BLaER1 (cell line): ENCODE measurements at regions not wholly inside any gene's neighbourhood (a gene's known extent, or its start where the extent isn't known, plus 50 kb on each side); places are given as distances from the start of the nearest gene placed in this dataset.

ENCODE experiments used
- H3K27ac ChIP-seq: shearing (Covaris generic); formaldehyde crosslinking; 2 replicates; pipeline ENCODE4 v1.8.1; 2022
- H3K27me3 ChIP-seq: shearing (Covaris generic); formaldehyde crosslinking; 2 replicates; pipeline ENCODE4 v1.8.1; 2022
- H3K36me3 ChIP-seq: shearing (Covaris generic); formaldehyde crosslinking; 2 replicates; pipeline ENCODE4 v1.8.1; 2022
- H3K4me1 ChIP-seq: shearing (Covaris generic); formaldehyde crosslinking; 2 replicates; pipeline ENCODE4 v1.8.1; 2022
- H3K4me2 ChIP-seq: shearing (Covaris generic); formaldehyde crosslinking; 2 replicates; pipeline ENCODE4 v1.8.1; 2022
- H3K4me3 ChIP-seq: shearing (Covaris generic); formaldehyde crosslinking; 2 replicates; pipeline ENCODE4 v1.8.1; 2022
- H3K9ac ChIP-seq: shearing (Covaris generic); formaldehyde crosslinking; 2 replicates; pipeline ENCODE4 v1.8.1; 2022
- H3K9me3 ChIP-seq: shearing (Covaris generic); formaldehyde crosslinking; 2 replicates; pipeline ENCODE4 v1.8.1; 2022
- H4K20me1 ChIP-seq: shearing (Covaris generic); formaldehyde crosslinking; 2 replicates; pipeline ENCODE4 v1.8.1; 2022
- Cebpa-rat ChIP-seq: shearing (Covaris generic); IDR thresholded peaks from 2 replicates; pipeline ENCODE4 v1.8.1; 2022

DNA sequence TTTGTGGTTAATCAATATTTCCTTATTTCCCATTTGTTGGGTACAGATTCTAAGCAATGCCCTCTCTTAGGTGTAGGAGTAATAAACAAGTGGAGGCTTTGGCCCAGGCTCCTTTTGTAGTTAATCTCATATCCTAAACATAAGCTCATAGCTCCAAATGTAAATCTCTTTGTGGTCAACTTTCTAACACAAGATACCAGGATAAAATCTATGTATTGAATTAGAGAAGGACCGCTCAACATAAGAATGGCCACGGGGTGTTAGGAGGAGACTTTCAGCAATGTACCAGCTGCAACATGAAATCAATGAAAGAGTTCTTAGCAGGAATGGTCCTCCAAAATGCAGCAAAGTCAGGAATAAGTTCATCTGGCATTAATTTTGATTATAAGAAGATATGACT, 334.5 kb upstream of the ITGA1 start:
- H3K36me3 ChIP-seq, result no peaks in the 10 kb centered on the region
- no peaks in the 10 kb centered on the region for H3K27me3 ChIP-seq
- H3K9me3 ChIP-seq, result no peaks in the 10 kb centered on the region
- no peak overlapping the region for H3K4me2 ChIP-seq
- H3K9ac ChIP-seq, result no peak overlapping the region
- no peak overlapping the region for H3K4me3 ChIP-seq
- H3K4me1 ChIP-seq, result no peaks in the 10 kb centered on the region
- no peak for TF ChIP-seq Cebpa-rat
- no peak overlapping the region for H3K27ac ChIP-seq
- H4K20me1 ChIP-seq, result no peaks in the 10 kb centered on the region

GRCh38 chr5:52455920-52456319, 331.8 kb upstream of the ITGA1 start:
- no peak overlapping the region for H3K4me2 ChIP-seq
- no peaks in the 10 kb centered on the region for H3K36me3 ChIP-seq
- no peak overlapping the region for H3K4me3 ChIP-seq
- no peak overlapping the region for H3K9ac ChIP-seq
- TF ChIP-seq Cebpa-rat, result peak; percentile 95; the same call in 1 of the 2 replicates
- H3K9me3 ChIP-seq, result no peaks in the 10 kb centered on the region
- no peaks in the 10 kb centered on the region for H4K20me1 ChIP-seq
- no peaks in the 10 kb centered on the region for H3K27me3 ChIP-seq
- no peaks in the 10 kb centered on the region for H3K4me1 ChIP-seq
- H3K27ac ChIP-seq, result no peak overlapping the region

DNA sequence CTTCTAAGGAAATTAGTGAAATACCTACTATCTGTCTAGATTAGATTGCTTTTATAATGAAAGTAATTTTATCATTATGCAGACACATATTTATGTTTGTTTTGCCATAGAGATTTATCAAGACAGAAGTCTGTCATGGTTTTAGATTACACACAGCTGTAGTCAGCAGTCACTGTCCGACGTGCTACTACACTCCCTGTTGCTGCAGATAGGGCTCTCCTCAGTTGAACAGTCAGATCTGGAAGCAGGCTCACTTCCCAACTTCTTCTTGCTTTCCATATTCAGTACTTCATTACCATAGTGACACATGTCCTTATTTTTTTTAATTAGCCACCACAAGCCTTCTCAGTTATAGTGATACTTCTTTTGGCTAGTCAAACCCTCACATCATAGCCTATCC, 329.9 kb upstream of the ITGA1 start:
- H3K4me1 ChIP-seq, result no peaks in the 10 kb centered on the region
- H3K4me3 ChIP-seq, result no peak overlapping the region
- no peak overlapping the region for H3K9ac ChIP-seq
- no peak overlapping the region for H3K27ac ChIP-seq
- H4K20me1 ChIP-seq, result no peaks in the 10 kb centered on the region
- TF ChIP-seq Cebpa-rat, result no peak
- no peaks in the 10 kb centered on the region for H3K9me3 ChIP-seq
- H3K27me3 ChIP-seq, result no peaks in the 10 kb centered on the region
- H3K4me2 ChIP-seq, result no peak overlapping the region
- H3K36me3 ChIP-seq, result no peaks in the 10 kb centered on the region

GRCh38 chr5:52466113-52466512, 321.6 kb upstream of the ITGA1 start:
- TF ChIP-seq Cebpa-rat, result no peak
- H3K9me3 ChIP-seq, result no peaks in the 10 kb centered on the region
- no peaks in the 10 kb centered on the region for H3K4me1 ChIP-seq
- H3K27me3 ChIP-seq, result no peaks in the 10 kb centered on the region
- no peak overlapping the region for H3K27ac ChIP-seq
- H3K9ac ChIP-seq, result no peak overlapping the region
- H3K4me2 ChIP-seq, result no peak overlapping the region
- no peak overlapping the region for H3K4me3 ChIP-seq
- no peaks in the 10 kb centered on the region for H4K20me1 ChIP-seq
- H3K36me3 ChIP-seq, result no peaks in the 10 kb centered on the region

GRCh38 chr5:52466749-52467520, 320.8 kb upstream of the ITGA1 start:
- no peak for TF ChIP-seq Cebpa-rat
- Histone ChIP-seq H3K27me3 (no peaks in the 10 kb centered on the region), H3K27ac (no peak overlapping the region), H3K4me2 (no peak overlapping the region), H3K36me3 (no peaks in the 10 kb centered on the region), H4K20me1 (no peaks in the 10 kb centered on the region), H3K9me3 (no peaks in the 10 kb centered on the region), H3K9ac (no peak overlapping the region), H3K4me1 (no peaks in the 10 kb centered on the region), H3K4me3 (no peak overlapping the region)

GRCh38 chr5:52468976-52469375, 318.7 kb upstream of the ITGA1 start:
- Histone ChIP-seq H3K36me3 (no peaks in the 10 kb centered on the region), H3K9ac (no peak overlapping the region), H3K4me3 (no peak overlapping the region), H3K4me1 (no peaks in the 10 kb centered on the region), H3K4me2 (no peak overlapping the region), H3K27me3 (no peaks in the 10 kb centered on the region), H4K20me1 (no peaks in the 10 kb centered on the region), H3K9me3 (no peaks in the 10 kb centered on the region), H3K27ac (no peak overlapping the region)
- no peak for TF ChIP-seq Cebpa-rat

GRCh38 chr5:52469420-52469819, 318.3 kb upstream of the ITGA1 start:
- Histone ChIP-seq H3K27ac (no peak overlapping the region), H3K4me1 (no peaks in the 10 kb centered on the region), H3K9me3 (no peaks in the 10 kb centered on the region), H3K4me2 (no peak overlapping the region), H3K27me3 (no peaks in the 10 kb centered on the region), H4K20me1 (no peaks in the 10 kb centered on the region), H3K4me3 (no peak overlapping the region), H3K36me3 (no peaks in the 10 kb centered on the region), H3K9ac (no peak overlapping the region)
- no peak for TF ChIP-seq Cebpa-rat

DNA sequence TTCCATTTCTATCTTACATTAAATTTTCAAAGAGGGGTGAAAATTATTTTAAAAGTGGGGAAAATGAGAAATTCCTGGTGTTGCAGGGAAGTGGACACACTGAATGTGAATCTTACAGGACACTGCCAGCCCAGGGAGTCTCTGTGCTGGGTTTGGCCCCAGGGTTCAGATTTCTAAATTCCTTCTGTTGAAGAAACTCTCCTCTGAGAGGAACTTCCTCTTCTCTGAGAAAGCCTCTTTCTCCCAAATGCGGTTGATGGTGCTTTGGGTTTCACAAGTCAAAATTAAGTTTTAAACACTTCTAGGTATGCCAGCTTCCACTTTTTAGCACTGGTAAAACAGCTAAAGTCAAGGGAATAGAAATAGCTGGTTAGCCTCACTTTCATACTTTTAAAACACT, 317.9 kb upstream of the ITGA1 start:
- Histone ChIP-seq H4K20me1 (no peaks in the 10 kb centered on the region), H3K9ac (no peak overlapping the region), H3K4me2 (no peak overlapping the region), H3K27ac (no peak overlapping the region), H3K4me1 (no peaks in the 10 kb centered on the region), H3K27me3 (no peaks in the 10 kb centered on the region), H3K36me3 (no peaks in the 10 kb centered on the region), H3K4me3 (no peak overlapping the region), H3K9me3 (no peaks in the 10 kb centered on the region)
- TF ChIP-seq Cebpa-rat, result no peak

- H3K36me3 ChIP-seq, result no peaks in the 10 kb centered on the region
- no peak overlapping the region for H3K27ac ChIP-seq
- TF ChIP-seq Cebpa-rat, result no peak
- no peak overlapping the region for H3K9ac ChIP-seq
- H3K27me3 ChIP-seq, result no peaks in the 10 kb centered on the region
- H3K4me3 ChIP-seq, result no peak overlapping the region
- no peaks in the 10 kb centered on the region for H4K20me1 ChIP-seq
- H3K4me2 ChIP-seq, result no peak overlapping the region
- no peaks in the 10 kb centered on the region for H3K9me3 ChIP-seq
- H3K4me1 ChIP-seq, result no peaks in the 10 kb centered on the region
Measured at GRCh38 chr5:52476346-52476745, 311.4 kb upstream of the ITGA1 start.

DNA sequence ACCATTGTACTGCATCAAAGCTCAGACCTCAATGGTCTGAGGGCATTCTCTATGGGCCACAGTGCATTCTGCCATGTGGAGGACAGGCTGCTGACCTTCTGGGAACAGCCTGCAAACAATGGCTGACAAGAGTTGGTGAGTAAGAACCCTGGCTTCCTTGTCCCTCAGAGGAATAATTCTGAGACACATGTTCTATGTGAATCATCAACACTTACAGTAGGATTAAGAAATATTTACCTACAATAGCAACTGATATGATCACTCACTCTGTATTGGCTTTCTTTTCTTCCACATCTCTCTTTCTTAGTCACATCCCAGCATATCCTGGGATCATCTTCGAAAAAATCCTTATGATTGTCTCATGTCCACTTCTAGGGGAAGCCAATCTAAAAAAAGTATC, 306.5 kb upstream of the ITGA1 start:
- Histone ChIP-seq H3K27me3 (no peaks in the 10 kb centered on the region), H3K36me3 (no peaks in the 10 kb centered on the region), H3K4me1 (no peaks in the 10 kb centered on the region), H3K9ac (no peak overlapping the region), H3K4me2 (no peak overlapping the region), H3K4me3 (no peak overlapping the region), H4K20me1 (no peaks in the 10 kb centered on the region), H3K9me3 (no peaks in the 10 kb centered on the region), H3K27ac (no peak overlapping the region)
- no peak for TF ChIP-seq Cebpa-rat

DNA sequence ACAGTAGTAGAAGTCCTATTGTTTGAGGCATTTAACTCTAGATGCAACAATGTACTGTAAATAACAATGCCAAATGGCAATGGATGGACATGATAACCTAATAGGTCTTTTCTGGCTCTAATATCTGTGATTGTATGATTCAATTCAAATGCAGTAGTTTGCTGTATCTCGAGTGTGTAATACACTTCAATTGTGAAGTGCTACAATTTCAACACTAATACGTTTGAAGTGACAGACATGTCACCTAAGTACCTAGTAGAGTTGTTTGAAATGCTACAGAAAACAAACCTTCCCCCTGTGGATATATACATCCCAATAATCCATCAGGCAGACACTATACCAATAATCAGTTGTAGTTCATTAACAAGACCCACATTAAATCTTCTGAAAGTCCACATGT, 305.9 kb upstream of the ITGA1 start:
- no peak for TF ChIP-seq Cebpa-rat
- Histone ChIP-seq H3K9ac (no peak overlapping the region), H3K4me1 (no peaks in the 10 kb centered on the region)

More for the DNA sequence above, 305.9 kb upstream of the ITGA1 start:
- Histone ChIP-seq H3K27ac (no peak overlapping the region), H3K4me3 (no peak overlapping the region), H3K36me3 (no peaks in the 10 kb centered on the region), H3K27me3 (no peaks in the 10 kb centered on the region), H3K9me3 (no peaks in the 10 kb centered on the region), H3K4me2 (no peak overlapping the region), H4K20me1 (no peaks in the 10 kb centered on the region)
